Left ventricle myocardium inferior (tissue), 1 donor: ENCODE measurements at regions not wholly inside any gene's neighbourhood (a gene's known extent, or its start where the extent isn't known, plus 50 kb on each side); places are given as distances from the start of the nearest gene placed in this dataset.

Source experiments
- DNase-seq: peaks from one replicate; pipeline ENCODE4 v3.0.0-alpha.2; 2020
- H3K27ac ChIP-seq: fragments of 200-600 bp; replicated peaks from 2 replicates; pipeline ENCODE4 v1.8.0; 2021
- H3K27me3 ChIP-seq: fragments of 200-600 bp; 2 replicates; pipeline ENCODE4 v1.8.0; 2021; ENCODE audit warnings: low read depth
- H3K36me3 ChIP-seq: fragments of 200-600 bp; 2 replicates; pipeline ENCODE4 v1.8.0; 2021
- H3K4me1 ChIP-seq: fragments of 200-600 bp; 2 replicates; pipeline ENCODE4 v1.8.0; 2021
- H3K4me3 ChIP-seq: fragments of 200-600 bp; 2 replicates; pipeline ENCODE4 v1.8.0; 2021; ENCODE audit warnings: mild to moderate bottlenecking, moderate library complexity
- H3K9me3 ChIP-seq: fragments of 200-600 bp; replicated peaks from 2 replicates; pipeline ENCODE4 v1.8.0; 2021
- intact Hi-C: fragments of 100-400 bp; cut with micrococcal nuclease; formaldehyde crosslinking; loops from one replicate; pipeline ENCODE4 v1.11.0; 2022
- TF ChIP-seq, protein P1 (sequence below): fragments of 200-600 bp; IDR thresholded peaks from 2 replicates; pipeline ENCODE4 v1.8.0; 2021; ENCODE audit warnings: antibody characterized with exemption, mild to moderate bottlenecking, borderline replicate concordance
- donor health status: DM: no; HTN: yes; CAD: no; lungs with severe emphysema.

DNA sequence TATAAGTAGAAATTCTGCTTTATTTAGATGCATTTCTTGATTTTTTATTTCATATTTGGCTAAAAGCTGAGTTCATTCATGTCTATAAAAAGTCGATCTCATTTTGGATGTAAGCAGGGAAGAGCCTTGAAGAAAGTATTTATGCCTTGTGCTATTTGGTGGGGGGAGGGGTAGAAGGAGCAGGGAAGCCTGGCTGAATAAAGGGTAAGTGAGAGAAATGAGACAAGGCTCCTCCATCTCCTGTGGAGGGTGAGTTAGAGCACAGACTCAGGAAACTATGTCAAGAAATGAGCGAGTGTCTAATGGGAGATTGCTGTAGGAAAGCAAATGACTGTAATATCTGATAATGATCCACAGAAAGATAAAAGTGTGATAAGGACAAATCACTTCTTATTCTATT is 121.8 kb upstream of the ATP11B start:
- H3K4me1 ChIP-seq = no peaks in the 10 kb centered on the region
- intact Hi-C loops = no loop called here

DNA sequence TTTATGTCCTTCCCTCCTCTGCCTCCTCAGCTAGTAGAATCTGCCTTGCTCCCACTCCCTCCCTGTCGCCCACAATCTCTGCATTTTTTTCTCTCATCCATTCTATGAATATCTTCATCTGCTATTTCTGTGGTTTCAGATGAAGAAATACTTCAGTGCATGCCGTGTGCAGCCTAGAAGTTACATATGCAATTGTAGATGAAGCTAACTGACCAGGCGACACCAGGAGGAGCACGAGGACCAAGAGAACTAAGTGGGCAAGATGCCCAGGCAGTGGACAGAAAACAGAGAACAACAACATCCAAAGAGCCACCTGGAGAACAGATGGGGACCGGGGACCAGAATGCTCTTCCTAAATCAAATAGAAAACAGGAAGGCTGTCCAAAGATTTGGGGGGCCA is 121.4 kb upstream of the ATP11B start:
- no peak for DNase-seq
- H3K9me3 ChIP-seq = no peaks in the 10 kb centered on the region
- H3K27ac ChIP-seq = no peak overlapping the region
- TF ChIP-seq, protein P1, sequence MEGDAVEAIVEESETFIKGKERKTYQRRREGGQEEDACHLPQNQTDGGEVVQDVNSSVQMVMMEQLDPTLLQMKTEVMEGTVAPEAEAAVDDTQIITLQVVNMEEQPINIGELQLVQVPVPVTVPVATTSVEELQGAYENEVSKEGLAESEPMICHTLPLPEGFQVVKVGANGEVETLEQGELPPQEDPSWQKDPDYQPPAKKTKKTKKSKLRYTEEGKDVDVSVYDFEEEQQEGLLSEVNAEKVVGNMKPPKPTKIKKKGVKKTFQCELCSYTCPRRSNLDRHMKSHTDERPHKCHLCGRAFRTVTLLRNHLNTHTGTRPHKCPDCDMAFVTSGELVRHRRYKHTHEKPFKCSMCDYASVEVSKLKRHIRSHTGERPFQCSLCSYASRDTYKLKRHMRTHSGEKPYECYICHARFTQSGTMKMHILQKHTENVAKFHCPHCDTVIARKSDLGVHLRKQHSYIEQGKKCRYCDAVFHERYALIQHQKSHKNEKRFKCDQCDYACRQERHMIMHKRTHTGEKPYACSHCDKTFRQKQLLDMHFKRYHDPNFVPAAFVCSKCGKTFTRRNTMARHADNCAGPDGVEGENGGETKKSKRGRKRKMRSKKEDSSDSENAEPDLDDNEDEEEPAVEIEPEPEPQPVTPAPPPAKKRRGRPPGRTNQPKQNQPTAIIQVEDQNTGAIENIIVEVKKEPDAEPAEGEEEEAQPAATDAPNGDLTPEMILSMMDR = no peak
- no peak overlapping the region for H3K4me3 ChIP-seq
- H3K36me3 ChIP-seq = no peaks in the 10 kb centered on the region
- H3K4me1 ChIP-seq = no peaks in the 10 kb centered on the region
- peaks cover 69% of the 10 kb centered on the region for H3K27me3 ChIP-seq
- intact Hi-C loops = no loop called here

More for the DNA sequence above, 121.8 kb upstream of the ATP11B start:
- Histone ChIP-seq H3K27me3 (peaks cover 65% of the 10 kb centered on the region), H3K4me3 (no peak overlapping the region), H3K36me3 (no peaks in the 10 kb centered on the region), H3K27ac (no peak overlapping the region), H3K9me3 (no peaks in the 10 kb centered on the region)
- TF ChIP-seq, protein P1 = no peak
- DNase-seq = no peak

DNA sequence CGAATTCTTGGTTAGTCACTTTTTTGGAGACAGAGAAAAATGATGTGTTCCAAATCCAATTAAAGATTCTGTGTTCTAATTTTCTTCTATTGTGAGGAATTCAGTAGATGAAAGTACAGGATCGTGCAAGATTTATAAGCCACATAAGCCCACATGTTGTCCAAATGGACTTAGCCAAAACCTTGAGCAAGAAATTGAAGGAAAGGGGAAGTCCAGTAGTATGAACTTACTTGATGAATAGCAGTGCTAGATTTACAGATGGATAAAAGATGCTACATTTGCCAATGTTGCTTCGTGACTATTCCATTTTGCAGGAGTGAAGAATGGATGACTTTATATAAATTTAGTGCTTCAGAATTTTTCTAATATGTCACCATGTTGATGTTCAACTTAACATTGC is 120.0 kb upstream of the ATP11B start:
- intact Hi-C loops = no loop called here
- H3K27ac ChIP-seq = no peak overlapping the region
- no peak overlapping the region for H3K4me3 ChIP-seq
- H3K27me3 ChIP-seq = peaks cover 74% of the 10 kb centered on the region
- no peaks in the 10 kb centered on the region for H3K9me3 ChIP-seq
- H3K36me3 ChIP-seq = no peaks in the 10 kb centered on the region
- TF ChIP-seq, protein P1 = no peak
- DNase-seq = no peak
- H3K4me1 ChIP-seq = no peaks in the 10 kb centered on the region

DNA sequence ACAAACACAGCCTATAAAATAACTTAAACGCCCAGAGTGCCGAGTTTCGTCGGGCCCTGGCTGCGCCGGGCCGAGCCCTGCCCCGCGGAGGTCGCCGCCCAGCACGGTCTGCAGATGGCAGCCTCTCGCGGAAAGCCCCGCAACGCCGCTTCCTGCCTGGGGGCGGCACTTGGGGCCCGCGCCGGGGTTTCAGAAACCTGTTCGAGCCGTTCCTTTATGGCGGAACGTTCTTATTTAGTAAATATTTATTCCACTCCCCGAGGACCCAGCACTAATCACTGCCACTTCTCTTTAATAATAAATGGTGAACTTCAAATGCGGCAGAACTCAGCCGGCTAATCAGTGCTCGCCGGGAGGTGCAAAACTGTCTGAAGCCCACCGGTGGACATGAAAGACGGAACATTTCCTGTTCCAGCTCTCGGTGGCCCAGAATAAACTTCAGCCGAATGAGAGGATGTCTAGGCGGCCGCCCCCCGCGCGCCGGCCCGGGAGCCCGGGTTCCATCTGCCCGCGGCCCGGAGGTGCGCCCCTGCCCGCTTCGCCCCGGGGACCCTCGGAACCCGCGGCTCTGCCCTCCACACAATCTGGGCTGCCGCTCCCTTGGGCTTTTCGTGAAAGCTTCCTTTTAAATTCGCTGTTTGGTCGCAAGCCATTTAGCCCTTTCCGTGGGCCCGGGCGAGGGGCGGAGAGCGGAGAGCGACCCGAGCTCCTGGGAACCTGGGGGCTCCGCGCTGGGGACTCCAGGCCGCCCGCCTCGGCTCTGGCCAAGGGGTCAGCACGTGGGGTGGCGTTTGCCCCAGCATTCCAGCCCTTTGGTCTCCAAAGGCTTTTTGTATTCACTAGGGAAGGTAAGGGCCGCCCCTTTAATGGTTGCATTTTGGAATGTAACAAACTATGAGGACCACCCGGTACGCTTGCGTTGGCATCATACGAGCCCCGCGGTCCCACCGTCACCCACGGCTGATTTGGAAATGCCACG is 110.8 kb upstream of the ATP11B start:
- no peaks in the 10 kb centered on the region for H3K36me3 ChIP-seq
- peak overlapping the region; percentile 71 for H3K4me3 ChIP-seq
- TF ChIP-seq, protein P1 = peak; percentile 50
- intact Hi-C loops = loop anchor here (10.0 kb wide), 1 partner anchor 978 kb away; no protein-coding TSS in a partner anchor
- H3K4me1 ChIP-seq = peaks cover 16% of the 10 kb centered on the region
- H3K27me3 ChIP-seq = peaks cover 47% of the 10 kb centered on the region
- peak; percentile 34 for DNase-seq
- no peak overlapping the region for H3K27ac ChIP-seq
- H3K9me3 ChIP-seq = no peaks in the 10 kb centered on the region

DNA sequence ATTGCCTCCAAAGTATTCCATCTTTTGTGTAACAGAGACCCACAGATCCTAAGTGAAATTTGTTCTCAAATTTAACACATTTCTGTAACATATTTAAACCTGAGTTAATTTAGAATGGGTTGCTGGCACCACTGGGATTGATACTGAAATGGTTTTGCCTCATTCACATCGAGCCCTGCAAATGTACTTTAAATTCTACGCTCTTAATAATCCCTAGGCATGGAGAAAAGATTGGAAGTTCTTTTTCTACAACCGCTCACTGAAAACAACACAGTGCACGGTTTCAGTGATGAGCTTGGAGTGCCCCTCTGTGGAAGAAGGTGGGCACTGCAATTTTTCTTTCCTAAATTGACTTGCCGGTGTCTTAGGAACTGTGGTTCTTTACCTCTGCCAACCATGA is 109.9 kb upstream of the ATP11B start:
- TF ChIP-seq, protein P1 = peak; percentile 91
- intact Hi-C loops = loop anchor here (10.0 kb wide), 1 partner anchor 979 kb away; no protein-coding TSS in a partner anchor
- peak; percentile 19 for DNase-seq
- Histone ChIP-seq H3K27ac (no peak overlapping the region), H3K4me1 (peaks cover 16% of the 10 kb centered on the region), H3K9me3 (no peaks in the 10 kb centered on the region), H3K4me3 (peak overlapping the region; percentile 71), H3K27me3 (peaks cover 53% of the 10 kb centered on the region), H3K36me3 (no peaks in the 10 kb centered on the region)
